ENCODE measurements at regions not wholly inside any gene's neighbourhood (a gene's known extent, or its start where the extent isn't known, plus 50 kb on each side); places are given as distances from the start of the nearest gene placed in this dataset.

DNA sequence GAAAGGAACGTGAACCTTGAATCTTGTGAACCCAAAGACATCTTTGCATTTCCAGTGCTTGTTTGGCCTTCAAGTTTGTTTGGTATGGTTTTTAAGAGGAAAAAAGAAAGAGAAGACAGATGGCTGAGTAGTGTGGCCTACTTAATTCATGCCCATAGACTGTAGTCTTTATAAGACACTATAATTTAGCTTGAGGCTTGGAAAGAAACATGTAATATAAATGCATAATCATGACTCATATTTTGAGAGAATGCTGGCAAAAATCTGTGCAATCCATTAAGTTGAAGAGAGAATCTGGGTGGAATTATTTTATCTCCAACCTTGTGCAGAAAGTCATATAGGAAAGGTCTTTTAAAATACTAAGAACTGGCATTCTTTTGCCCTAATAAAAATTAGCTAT is 179.3 kb downstream of the SIPA1L2 start:
- Histone ChIP-seq H3K27me3 (replicated peaks; ENCODE audit: insufficient read depth, low read length) (no peaks in the 10 kb centered on the region), H3K4me1 (ENCODE audit: low read length) (no peaks in the 10 kb centered on the region), H3K4me2 (ENCODE audit: low read depth, low read length) (no peak overlapping the region), H4K20me1 (ENCODE audit: insufficient read depth, low read length) (no peaks in the 10 kb centered on the region), H2AFZ (ENCODE audit: low read length) (no peak overlapping the region), H3K4me3 (ENCODE audit: low read length) (no peak overlapping the region), H3K9me3 (replicated peaks; ENCODE audit: insufficient read depth, low read length) (no peaks in the 10 kb centered on the region), H3K27ac (ENCODE audit: low read length) (no peak overlapping the region), H3K9me2 (replicated peaks; ENCODE audit: insufficient read depth, low read length) (no peaks in the 10 kb centered on the region), H3K79me2 (ENCODE audit: low read length) (no peaks in the 10 kb centered on the region), H3F3A (ENCODE audit: insufficient read depth, low read length) (no peaks in the 10 kb centered on the region), H3K9ac (ENCODE audit: low read length) (no peak overlapping the region), H3K36me3 (replicated peaks; ENCODE audit: insufficient read depth, low read length) (no peaks in the 10 kb centered on the region)
- no peak for DNase-seq
- TF ChIP-seq EZH2phosphoT487 (IDR thresholded peaks at IDR 0.05; ENCODE audit: low read length) (no peak), EZH2 (optimal IDR thresholded peaks at IDR 0.05; ENCODE audit: low read depth, low read length) (no peak)
- TF ChIP-seq, protein P1, sequence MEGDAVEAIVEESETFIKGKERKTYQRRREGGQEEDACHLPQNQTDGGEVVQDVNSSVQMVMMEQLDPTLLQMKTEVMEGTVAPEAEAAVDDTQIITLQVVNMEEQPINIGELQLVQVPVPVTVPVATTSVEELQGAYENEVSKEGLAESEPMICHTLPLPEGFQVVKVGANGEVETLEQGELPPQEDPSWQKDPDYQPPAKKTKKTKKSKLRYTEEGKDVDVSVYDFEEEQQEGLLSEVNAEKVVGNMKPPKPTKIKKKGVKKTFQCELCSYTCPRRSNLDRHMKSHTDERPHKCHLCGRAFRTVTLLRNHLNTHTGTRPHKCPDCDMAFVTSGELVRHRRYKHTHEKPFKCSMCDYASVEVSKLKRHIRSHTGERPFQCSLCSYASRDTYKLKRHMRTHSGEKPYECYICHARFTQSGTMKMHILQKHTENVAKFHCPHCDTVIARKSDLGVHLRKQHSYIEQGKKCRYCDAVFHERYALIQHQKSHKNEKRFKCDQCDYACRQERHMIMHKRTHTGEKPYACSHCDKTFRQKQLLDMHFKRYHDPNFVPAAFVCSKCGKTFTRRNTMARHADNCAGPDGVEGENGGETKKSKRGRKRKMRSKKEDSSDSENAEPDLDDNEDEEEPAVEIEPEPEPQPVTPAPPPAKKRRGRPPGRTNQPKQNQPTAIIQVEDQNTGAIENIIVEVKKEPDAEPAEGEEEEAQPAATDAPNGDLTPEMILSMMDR (IDR thresholded peaks at IDR 0.05; ENCODE audit: low read length), result no peak

DNA sequence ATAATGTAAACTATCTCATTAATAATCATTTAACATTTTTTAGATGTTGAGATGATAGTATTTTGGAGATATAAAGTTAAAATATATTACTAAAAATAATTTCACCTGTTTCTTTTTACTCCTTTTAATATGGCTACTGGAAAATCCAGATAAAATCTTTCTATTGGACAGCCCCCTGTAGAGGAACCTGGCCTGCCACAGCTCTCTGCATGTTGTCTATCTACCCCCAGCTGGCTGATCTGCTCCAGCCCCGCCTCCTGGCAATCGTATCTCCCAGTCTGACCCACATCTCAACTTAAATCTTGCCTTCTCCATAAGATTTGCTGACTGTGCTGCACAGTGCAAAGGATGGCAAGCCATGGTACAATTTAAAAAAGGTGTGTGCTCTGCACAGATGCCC is 182.8 kb downstream of the SIPA1L2 start:
- H3K9me3 ChIP-seq (replicated peaks; ENCODE audit: insufficient read depth, low read length), result no peaks in the 10 kb centered on the region
- H2AFZ ChIP-seq (ENCODE audit: low read length), result no peak overlapping the region
- DNase-seq, result no peak
- no peaks in the 10 kb centered on the region for H3K4me1 ChIP-seq (ENCODE audit: low read length)
- H3K36me3 ChIP-seq (replicated peaks; ENCODE audit: insufficient read depth, low read length), result no peaks in the 10 kb centered on the region
- no peak overlapping the region for H3K9ac ChIP-seq (ENCODE audit: low read length)
- H3K4me2 ChIP-seq (ENCODE audit: low read depth, low read length), result no peak overlapping the region
- no peaks in the 10 kb centered on the region for H4K20me1 ChIP-seq (ENCODE audit: insufficient read depth, low read length)
- H3K9me2 ChIP-seq (replicated peaks; ENCODE audit: insufficient read depth, low read length), result no peaks in the 10 kb centered on the region
- H3K27me3 ChIP-seq (replicated peaks; ENCODE audit: insufficient read depth, low read length), result no peaks in the 10 kb centered on the region
- no peak overlapping the region for H3K4me3 ChIP-seq (ENCODE audit: low read length)
- no peak overlapping the region for H3K27ac ChIP-seq (ENCODE audit: low read length)
- H3F3A ChIP-seq (ENCODE audit: insufficient read depth, low read length), result no peaks in the 10 kb centered on the region
- TF ChIP-seq EZH2 (optimal IDR thresholded peaks at IDR 0.05; ENCODE audit: low read depth, low read length), result no peak
- TF ChIP-seq, protein P1 (IDR thresholded peaks at IDR 0.05; ENCODE audit: low read length), result no peak
- no peak for TF ChIP-seq EZH2phosphoT487 (IDR thresholded peaks at IDR 0.05; ENCODE audit: low read length)
- no peaks in the 10 kb centered on the region for H3K79me2 ChIP-seq (ENCODE audit: low read length)

DNA sequence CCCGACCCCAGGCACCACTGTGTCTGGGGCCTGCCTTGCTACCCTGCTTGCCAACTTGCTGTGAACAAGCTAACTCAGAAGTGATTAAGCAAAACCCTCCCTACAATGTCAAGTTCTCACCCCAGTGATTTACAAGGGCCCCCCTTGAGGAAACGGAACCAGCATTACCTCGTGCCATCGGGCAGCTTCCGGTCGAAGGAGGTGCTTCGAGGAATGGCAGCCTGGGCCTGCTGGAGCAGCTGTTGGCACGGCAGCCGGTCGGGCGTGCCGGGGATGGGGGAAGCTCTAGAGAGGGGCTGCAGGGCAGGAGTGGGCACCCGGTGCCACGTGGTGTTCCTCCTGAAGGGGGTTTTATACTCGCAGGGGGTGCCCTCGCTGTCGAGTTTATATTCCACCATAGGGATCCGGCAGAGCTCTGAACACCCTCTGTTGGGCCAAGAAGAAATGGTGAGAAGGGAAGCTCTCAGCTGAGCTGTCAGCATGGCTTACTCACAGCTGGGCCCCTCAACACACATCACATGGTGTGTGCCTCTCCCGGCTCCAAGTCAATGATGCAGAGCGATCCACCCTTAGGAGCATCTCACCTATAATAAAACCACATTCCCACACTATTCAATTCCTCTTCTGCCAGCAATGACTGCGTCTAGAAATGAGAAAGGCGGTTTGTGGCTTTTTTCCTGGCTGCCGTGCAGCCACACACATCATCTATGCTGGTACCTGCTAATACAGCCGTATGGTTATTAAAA is 184.4 kb downstream of the SIPA1L2 start:
- no peak overlapping the region for H3K4me2 ChIP-seq (ENCODE audit: low read depth, low read length)
- H3K27ac ChIP-seq (ENCODE audit: low read length), result no peak overlapping the region
- no peaks in the 10 kb centered on the region for H3K27me3 ChIP-seq (replicated peaks; ENCODE audit: insufficient read depth, low read length)
- no peaks in the 10 kb centered on the region for H4K20me1 ChIP-seq (ENCODE audit: insufficient read depth, low read length)
- H3F3A ChIP-seq (ENCODE audit: insufficient read depth, low read length), result no peaks in the 10 kb centered on the region
- no peaks in the 10 kb centered on the region for H3K9me3 ChIP-seq (replicated peaks; ENCODE audit: insufficient read depth, low read length)
- no peak overlapping the region for H2AFZ ChIP-seq (ENCODE audit: low read length)
- no peaks in the 10 kb centered on the region for H3K36me3 ChIP-seq (replicated peaks; ENCODE audit: insufficient read depth, low read length)
- TF ChIP-seq EZH2 (optimal IDR thresholded peaks at IDR 0.05; ENCODE audit: low read depth, low read length) (no peak), EZH2phosphoT487 (IDR thresholded peaks at IDR 0.05; ENCODE audit: low read length) (no peak)
- TF ChIP-seq, protein P1 (IDR thresholded peaks at IDR 0.05; ENCODE audit: low read length), result no peak
- no peak overlapping the region for H3K4me3 ChIP-seq (ENCODE audit: low read length)
- no peaks in the 10 kb centered on the region for H3K9me2 ChIP-seq (replicated peaks; ENCODE audit: insufficient read depth, low read length)
- no peak overlapping the region for H3K9ac ChIP-seq (ENCODE audit: low read length)
- H3K4me1 ChIP-seq (ENCODE audit: low read length), result no peaks in the 10 kb centered on the region
- no peak for DNase-seq
- H3K79me2 ChIP-seq (ENCODE audit: low read length), result no peaks in the 10 kb centered on the region
